Effector CD8-positive, alpha-beta T cell (primary cell): ENCODE measurements at regions not wholly inside any gene's neighbourhood (a gene's known extent, or its start where the extent isn't known, plus 50 kb on each side); places are given as distances from the start of the nearest gene placed in this dataset.
"Not testable (repeated sequence)": the region's sequence is repeated elsewhere in the genome, so short reads cannot be mapped to it uniquely, and the experiment has no call there.

Experiments
- DNase-seq: peaks from one replicate; lab custom pipeline; 2025; lab: John Stamatoyannopoulos, UW

- DNase-seq: no peak
Observed at GRCh38 chr3:72535772-72536171, 312.5 kb downstream of the SHQ1 start.

GRCh38 chr3:72533591-72534473, 314.4 kb downstream of the SHQ1 start:
- DNase-seq: no peak

- DNase-seq: no peak
Observed at GRCh38 chr3:72530426-72530825, 317.8 kb downstream of the SHQ1 start.

- no peak for DNase-seq
Observed at GRCh38 chr3:72529081-72529480, 319.2 kb downstream of the SHQ1 start.

DNA sequence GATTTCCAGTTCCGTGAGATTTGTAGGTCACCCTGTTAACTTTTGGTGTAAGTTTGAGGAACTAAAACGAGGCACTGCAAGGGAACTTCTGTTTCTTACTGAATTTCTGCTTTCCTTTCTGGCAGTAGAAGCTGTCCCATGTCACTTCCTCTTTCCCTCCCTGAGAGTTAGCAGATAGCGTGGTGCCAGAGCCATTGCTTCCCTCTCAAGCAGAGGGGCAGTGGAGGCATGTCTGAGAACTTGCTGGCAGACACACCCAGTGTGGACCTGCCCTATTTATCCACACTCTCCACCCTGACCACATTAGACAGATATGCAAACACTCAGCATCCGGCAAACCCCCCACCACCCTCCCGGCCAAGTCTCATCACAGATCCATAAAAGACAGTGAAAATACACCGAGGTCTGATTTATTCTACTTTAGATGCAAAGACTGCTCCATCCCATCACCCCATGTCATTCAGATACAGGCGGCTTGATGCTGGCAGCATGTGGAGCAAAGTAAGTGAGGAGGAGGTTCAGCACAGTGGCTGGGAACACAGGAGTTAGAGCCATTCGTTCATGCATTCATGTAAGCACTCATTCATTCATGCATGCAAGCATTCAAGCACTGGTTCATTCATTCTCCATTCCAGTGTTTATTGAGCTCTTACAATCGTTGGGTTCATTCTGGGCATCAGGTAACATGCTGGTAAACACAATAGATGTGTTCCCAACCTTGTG, 324.7 kb downstream of the SHQ1 start:
- no peak for DNase-seq

DNA sequence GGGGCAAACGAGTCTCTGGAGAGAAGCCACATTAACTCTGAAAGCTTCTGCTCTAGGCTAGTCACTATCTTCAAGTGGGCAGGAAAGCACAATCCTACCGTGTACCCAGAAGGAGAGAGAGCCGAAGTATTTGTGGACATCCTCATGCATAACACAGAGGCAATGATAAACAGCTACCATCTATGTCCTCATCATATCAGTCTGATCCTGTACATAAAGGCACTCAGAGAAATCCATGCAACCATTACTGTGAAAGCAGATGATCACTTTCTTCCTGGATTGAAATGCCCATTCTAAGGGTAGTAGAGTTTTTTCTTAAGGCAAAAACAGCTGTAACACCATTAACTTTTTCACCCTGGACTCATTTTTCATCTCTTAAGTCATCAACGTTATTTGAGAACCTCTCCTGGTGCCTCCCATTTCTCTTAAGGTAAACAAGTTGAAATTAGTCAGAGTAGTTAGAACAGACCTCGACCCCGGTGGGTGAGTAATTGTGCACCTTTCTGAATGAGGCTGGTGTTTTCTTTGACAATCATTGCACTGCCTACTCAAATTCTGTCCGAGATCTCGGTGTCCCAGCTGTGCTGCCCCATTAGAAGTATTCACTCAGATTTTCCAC, 327.4 kb downstream of the SHQ1 start:
- DNase-seq: no peak

GRCh38 chr3:72519946-72520604, 328.2 kb downstream of the SHQ1 start:
- DNase-seq: no peak

GRCh38 chr3:72517921-72518424, 330.3 kb downstream of the SHQ1 start:
- DNase-seq: no peak

- no peak for DNase-seq
Observed at GRCh38 chr3:72517336-72517735, 330.9 kb downstream of the SHQ1 start.

DNA sequence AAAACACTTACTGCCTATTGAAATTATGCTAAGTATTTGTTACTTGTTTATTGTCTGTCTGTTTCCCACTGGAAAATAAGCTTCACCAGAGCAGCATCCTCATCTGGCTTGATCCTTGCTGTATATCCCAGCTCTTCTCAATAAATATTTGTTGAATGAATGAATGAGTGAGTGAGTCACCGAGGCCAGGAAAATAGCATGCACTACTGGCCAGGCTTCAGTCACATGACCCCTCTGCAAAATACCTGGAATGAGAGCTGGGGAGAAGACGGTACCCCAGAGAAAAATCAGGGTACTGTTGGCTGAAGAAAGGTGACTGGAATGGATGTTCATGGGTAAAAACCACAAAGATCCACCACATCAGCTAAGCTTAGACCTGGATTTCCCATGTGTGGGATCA, 331.9 kb downstream of the SHQ1 start:
- no peak for DNase-seq

GRCh38 chr3:72515941-72516340, 332.3 kb downstream of the SHQ1 start:
- no peak for DNase-seq

DNA sequence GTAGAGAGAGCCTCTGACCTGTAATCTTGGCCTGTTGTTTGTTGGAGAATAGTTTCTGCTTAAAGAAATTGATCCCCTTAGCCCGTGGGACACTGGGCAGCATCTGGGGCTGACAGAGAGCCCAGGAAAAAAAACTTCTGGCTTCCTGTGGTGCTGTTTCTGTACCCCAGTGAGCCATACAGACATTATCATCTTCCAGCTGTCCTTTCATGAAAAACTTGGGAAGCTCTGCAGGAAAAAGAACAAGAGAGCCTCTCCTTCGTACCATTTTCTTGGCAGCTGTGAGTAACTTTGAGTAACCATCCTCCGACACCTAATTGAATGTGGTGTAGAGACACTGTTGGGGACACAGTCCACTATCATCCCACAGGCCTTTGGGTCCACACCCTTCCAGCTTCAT, 333.0 kb downstream of the SHQ1 start:
- no peak for DNase-seq

DNA sequence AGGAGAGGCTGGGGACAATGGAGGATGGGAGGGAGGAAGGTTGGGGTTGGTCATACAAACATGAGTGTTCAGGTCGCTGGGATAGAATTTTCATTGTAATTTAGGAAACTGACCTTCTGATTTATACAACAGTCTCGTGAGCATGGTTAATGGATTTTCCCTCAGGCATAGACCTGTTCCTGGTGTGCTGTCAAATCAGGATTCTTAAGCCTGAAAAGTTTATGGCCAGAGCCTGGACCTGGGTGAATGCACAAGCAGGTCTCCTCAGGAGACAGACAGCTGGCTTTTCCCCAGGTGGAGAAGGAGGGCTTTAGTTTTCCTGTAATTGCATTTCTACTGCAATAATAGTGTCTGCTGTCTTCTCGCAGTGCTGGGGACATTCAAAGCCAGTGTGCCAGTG, 338.0 kb downstream of the SHQ1 start:
- DNase-seq: no peak

DNA sequence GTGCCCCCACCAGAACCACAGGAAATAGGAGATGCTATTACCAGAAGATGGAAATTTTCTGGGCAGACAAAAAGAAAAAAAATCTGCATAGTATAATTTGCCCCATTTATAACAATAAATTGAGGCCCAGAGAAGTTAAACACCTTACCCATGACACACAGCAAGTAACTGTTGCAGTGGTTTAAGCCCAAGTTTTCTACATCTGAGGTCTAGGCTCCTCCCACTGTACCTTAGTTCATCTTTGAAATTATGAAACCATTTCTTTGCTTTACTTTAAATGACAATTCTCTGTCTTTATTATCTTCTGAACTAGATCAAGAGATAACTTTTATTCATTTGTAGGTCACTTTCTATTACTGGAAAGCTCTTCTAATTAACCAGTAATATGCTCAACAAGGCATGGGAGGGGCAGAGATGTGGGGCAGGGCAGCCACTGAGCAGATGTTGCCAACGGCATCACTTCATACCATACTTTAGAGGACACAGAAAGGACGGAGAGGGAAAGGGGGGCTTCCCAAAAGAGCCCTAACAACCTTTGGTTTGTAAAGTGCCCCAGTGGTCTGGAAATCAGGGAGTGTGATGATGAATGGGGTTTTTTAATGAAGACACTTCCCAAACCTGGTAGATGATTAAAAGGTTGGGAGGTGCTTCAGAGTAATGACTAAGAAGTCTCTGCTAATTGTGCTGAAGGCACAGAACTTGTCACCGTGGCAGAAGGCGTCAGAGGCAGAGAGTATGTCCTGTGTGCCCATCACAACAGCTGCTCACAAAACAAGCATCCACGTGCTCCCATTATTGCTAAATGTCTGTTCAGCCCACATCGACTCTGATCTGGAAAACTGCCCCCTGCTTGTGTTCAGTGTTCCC, 342.5 kb downstream of the SHQ1 start:
- DNase-seq: no peak

GRCh38 chr3:72497501-72497900, 350.7 kb downstream of the SHQ1 start:
- not testable (repeated sequence) for DNase-seq

- DNase-seq: no peak
Observed at GRCh38 chr3:72496051-72496670, 352.1 kb downstream of the SHQ1 start.

- DNase-seq: no peak
Observed at GRCh38 chr3:72494626-72495025, 353.6 kb downstream of the SHQ1 start.

DNA sequence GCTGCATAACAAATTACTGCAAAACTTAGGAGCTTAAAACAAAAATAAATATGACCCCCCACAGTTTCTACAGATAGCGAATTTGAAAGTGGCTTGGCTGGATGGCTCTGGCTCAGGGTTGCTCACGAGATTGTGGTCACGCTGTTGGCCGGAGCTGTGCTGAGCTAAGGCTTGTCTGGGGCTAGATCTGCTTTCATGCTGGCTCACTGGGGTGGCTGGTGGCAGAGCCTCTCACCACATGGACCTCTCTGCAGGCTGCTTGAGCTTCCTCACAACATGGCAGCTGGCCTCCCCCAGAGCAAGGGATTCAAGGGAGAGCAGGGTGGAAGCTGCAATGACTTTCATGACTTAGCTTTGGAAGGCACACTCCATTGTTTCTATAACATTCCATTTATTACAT, 354.1 kb downstream of the SHQ1 start:
- DNase-seq: no peak

GRCh38 chr3:72492240-72492639, 356.0 kb downstream of the SHQ1 start:
- no peak for DNase-seq

DNA sequence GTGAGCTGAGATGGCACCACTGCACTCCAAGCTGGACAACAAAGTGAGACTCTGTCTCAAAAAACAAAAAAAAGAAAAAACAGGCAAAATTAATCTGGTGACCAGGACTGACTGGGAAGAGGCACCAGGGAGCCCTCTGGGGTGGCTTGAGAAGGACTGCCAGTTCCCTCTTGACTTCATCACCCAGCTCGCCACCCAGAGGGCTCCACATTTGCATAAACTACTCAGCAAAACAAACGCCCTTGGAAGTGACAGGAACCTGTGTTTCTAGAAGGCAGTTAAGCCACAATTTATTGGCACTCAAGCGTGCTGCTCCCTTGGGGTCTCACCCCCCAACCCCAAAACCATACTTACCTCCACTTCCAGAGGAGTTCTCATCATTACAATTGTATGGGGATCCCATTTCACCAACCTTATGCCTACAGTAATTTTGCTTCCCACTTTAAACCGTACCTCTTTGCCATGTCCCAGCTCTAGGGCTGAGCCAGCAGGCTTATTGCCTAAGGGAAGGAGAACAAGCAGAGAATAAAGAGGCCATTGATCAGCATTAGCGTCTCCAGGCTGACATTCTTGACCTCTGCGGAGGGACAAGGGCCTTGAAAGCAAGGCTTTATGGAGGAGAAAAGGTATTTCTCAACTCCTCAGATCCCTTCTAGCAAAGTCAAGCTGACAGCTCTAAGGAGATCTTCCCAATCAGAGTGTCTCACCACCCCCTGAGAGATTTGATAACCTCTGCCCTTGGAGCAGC, 357.4 kb downstream of the SHQ1 start:
- no peak for DNase-seq
